Smooth muscle cell (in vitro differentiated cells): ENCODE measurements at regions not wholly inside any gene's neighbourhood (a gene's known extent, or its start where the extent isn't known, plus 50 kb on each side); places are given as distances from the start of the nearest gene placed in this dataset.

Experiments used
- DNase-seq: peaks from one replicate; lab custom pipeline; 2025; ENCODE audit not compliant: unreplicated experiment; lab: John Stamatoyannopoulos, UW
- H2AFZ ChIP-seq: fragments of 200-600 bp; sonication (generic); 2 replicates; pipeline ENCODE4 v1.6.0; 2016; ENCODE audit warnings: antibody characterized with exemption, low read depth, mild to moderate bottlenecking
- H3F3A ChIP-seq: fragments of 200-600 bp; sonication (generic); 2 replicates; pipeline ENCODE4 v1.6.0; 2017; ENCODE audit warnings: antibody characterized with exemption, low read depth
- H3K27ac ChIP-seq: fragments of 200-600 bp; sonication (generic); 2 replicates; pipeline ENCODE4 v1.5.1; 2016; ENCODE audit warnings: low read depth, mild to moderate bottlenecking
- H3K27me3 ChIP-seq: fragments of 200-600 bp; sonication (generic); 2 replicates; pipeline ENCODE4 v1.6.1; 2016; ENCODE audit warnings: low read depth, mild to moderate bottlenecking
- H3K36me3 ChIP-seq: fragments of 200-600 bp; sonication (generic); 2 replicates; pipeline ENCODE4 v1.5.1; 2016; ENCODE audit warnings: low read depth
- H3K4me1 ChIP-seq: fragments of 200-600 bp; sonication (generic); 2 replicates; pipeline ENCODE4 v1.5.1; 2016; ENCODE audit warnings: low read depth
- H3K4me2 ChIP-seq: fragments of 200-600 bp; sonication (generic); 2 replicates; pipeline ENCODE4 v1.6.0; 2016; ENCODE audit warnings: mild to moderate bottlenecking
- H3K4me3 ChIP-seq: fragments of 200-600 bp; sonication (generic); 2 replicates; pipeline ENCODE4 v1.5.1; 2016; ENCODE audit warnings: mild to moderate bottlenecking
- H3K79me2 ChIP-seq: fragments of 200-600 bp; sonication (generic); 2 replicates; pipeline ENCODE4 v1.6.0; 2016; ENCODE audit warnings: low read depth, mild to moderate bottlenecking
- H3K9ac ChIP-seq: fragments of 200-600 bp; sonication (generic); 2 replicates; pipeline ENCODE4 v1.6.0; 2016; ENCODE audit warnings: low read depth
- H3K9me3 ChIP-seq: fragments of 200-600 bp; sonication (generic); replicated peaks from 2 replicates; pipeline ENCODE4 v1.5.1; 2016; ENCODE audit warnings: low read depth
- H4K20me1 ChIP-seq: fragments of 200-600 bp; sonication (generic); 2 replicates; pipeline ENCODE4 v1.6.0; 2016; ENCODE audit warnings: low read depth
- WGBS: methylation state at CpG from one replicate; pipeline ENCODE4 v1.1.7; 2016; ENCODE audit warnings: low lambda C conversion rate; 5-methylcytosine and 5-hydroxymethylcytosine counted together
- TF ChIP-seq, protein P1 (sequence below): fragments of 200-600 bp; sonication (generic); IDR thresholded peaks from 2 replicates; pipeline ENCODE4 v1.5.1; 2017; ENCODE audit warnings: borderline replicate concordance, mild to moderate bottlenecking, antibody characterized with exemption; ENCODE audit not compliant: insufficient read depth, poor library complexity, severe bottlenecking

DNA sequence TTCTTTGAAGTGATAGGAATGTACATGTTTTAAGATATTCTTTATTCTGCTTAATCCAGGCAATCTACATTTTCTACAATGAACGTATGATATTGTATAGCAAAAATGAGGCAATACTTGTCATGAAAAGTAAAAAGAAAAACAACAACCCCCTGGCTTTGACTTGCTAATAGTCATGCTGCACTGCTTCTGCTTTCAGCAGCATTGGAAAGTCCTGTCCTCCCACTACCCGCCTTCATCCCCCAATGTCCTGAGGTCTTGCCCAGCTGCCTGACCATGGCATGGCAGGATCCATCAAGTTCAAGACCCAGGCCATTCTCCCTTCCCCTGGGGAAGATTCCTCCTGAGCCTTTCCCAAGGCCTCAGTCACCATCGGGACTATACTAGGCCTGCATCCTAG, 156.5 kb downstream of the SH3BGRL2 start:
- no peaks in the 10 kb centered on the region for H3K4me1 ChIP-seq
- no peaks in the 10 kb centered on the region for H3K36me3 ChIP-seq
- no peak overlapping the region for H3K9ac ChIP-seq
- no peak overlapping the region for H2AFZ ChIP-seq
- no peak for DNase-seq
- WGBS = 93% methylated on average over 3 of the region's 3 CpGs
- no peaks in the 10 kb centered on the region for H3K9me3 ChIP-seq
- no peak overlapping the region for H3K27ac ChIP-seq
- H3K27me3 ChIP-seq = no peaks in the 10 kb centered on the region
- TF ChIP-seq, protein P1, sequence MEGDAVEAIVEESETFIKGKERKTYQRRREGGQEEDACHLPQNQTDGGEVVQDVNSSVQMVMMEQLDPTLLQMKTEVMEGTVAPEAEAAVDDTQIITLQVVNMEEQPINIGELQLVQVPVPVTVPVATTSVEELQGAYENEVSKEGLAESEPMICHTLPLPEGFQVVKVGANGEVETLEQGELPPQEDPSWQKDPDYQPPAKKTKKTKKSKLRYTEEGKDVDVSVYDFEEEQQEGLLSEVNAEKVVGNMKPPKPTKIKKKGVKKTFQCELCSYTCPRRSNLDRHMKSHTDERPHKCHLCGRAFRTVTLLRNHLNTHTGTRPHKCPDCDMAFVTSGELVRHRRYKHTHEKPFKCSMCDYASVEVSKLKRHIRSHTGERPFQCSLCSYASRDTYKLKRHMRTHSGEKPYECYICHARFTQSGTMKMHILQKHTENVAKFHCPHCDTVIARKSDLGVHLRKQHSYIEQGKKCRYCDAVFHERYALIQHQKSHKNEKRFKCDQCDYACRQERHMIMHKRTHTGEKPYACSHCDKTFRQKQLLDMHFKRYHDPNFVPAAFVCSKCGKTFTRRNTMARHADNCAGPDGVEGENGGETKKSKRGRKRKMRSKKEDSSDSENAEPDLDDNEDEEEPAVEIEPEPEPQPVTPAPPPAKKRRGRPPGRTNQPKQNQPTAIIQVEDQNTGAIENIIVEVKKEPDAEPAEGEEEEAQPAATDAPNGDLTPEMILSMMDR = no peak
- H4K20me1 ChIP-seq = no peaks in the 10 kb centered on the region
- H3K4me3 ChIP-seq = no peak overlapping the region
- no peak overlapping the region for H3K4me2 ChIP-seq
- no peaks in the 10 kb centered on the region for H3F3A ChIP-seq
- no peaks in the 10 kb centered on the region for H3K79me2 ChIP-seq

DNA sequence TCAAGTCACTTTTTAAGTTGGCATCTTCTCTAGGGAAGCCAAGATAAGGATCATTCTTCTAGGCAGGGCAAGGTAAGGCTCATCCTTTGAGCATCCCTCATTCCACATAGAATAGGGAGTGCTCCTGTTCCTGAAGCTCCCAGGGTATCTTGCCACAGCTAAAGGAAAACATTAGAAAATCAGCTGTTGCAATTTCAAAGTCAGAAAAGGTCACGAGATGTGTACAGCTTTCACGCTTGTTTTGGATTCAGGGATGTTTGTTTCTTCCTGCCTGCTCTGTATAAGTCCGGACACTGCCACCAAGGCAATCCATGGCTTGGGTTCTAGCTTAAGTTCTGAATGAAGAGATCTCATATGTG, 153.2 kb downstream of the SH3BGRL2 start:
- H3K27me3 ChIP-seq = no peaks in the 10 kb centered on the region
- H4K20me1 ChIP-seq = no peaks in the 10 kb centered on the region
- DNase-seq = no peak
- no peak overlapping the region for H2AFZ ChIP-seq
- no peaks in the 10 kb centered on the region for H3K36me3 ChIP-seq
- H3K9ac ChIP-seq = no peak overlapping the region
- no peak overlapping the region for H3K4me3 ChIP-seq
- no peaks in the 10 kb centered on the region for H3K4me1 ChIP-seq
- 91% methylated on average over 3 of the region's 3 CpGs for whole genome bisulfite sequencing
- no peak overlapping the region for H3K4me2 ChIP-seq
- TF ChIP-seq, protein P1 = no peak
- H3K9me3 ChIP-seq = no peaks in the 10 kb centered on the region
- no peaks in the 10 kb centered on the region for H3F3A ChIP-seq
- H3K27ac ChIP-seq = no peak overlapping the region
- H3K79me2 ChIP-seq = no peaks in the 10 kb centered on the region

DNA sequence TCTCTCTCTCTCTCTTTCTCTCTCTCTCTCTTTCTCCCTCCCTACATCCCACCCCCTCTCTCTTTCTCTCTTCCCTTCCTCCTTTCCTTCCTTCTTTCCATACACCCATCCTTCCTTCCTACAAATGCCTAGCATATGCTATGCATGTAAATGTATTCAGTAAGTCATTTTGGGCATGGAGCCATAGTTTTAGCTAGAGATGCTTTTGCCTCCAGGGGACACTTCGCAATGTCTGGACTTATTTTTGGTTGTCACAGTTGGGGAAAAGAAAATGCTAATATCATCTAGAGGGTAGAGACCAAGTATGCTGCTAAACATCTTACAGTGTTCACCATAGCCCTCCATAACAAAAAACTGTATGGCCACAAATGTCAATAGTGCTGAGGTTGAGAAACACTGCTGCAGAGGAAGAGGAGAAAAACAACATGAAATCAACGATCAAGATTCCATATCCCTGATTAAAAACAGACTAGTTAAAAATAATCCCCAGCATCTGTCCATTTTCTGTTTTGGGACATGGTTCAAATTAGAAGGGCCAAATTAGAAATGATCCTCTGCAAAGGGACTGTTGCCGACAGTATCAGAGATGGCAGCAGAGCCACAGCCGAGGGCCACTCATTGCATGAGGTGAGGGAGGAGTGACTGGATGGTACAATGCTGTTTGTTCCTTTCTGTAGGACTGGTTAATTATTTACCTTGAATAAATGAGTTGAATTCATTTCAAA, 152.7 kb downstream of the SH3BGRL2 start:
- H3K4me2 ChIP-seq = no peak overlapping the region
- TF ChIP-seq, protein P1 = no peak

More for the DNA sequence above, 152.7 kb downstream of the SH3BGRL2 start:
- Histone ChIP-seq H3K4me3 (no peak overlapping the region), H3K36me3 (no peaks in the 10 kb centered on the region), H3K27ac (no peak overlapping the region), H3F3A (no peaks in the 10 kb centered on the region), H3K4me1 (no peaks in the 10 kb centered on the region), H2AFZ (no peak overlapping the region), H3K27me3 (no peaks in the 10 kb centered on the region), H3K9me3 (no peaks in the 10 kb centered on the region), H3K79me2 (no peaks in the 10 kb centered on the region), H3K9ac (no peak overlapping the region), H4K20me1 (no peaks in the 10 kb centered on the region)
- 89% methylated on average over 4 of the region's 4 CpGs for WGBS
- DNase-seq = no peak
